ENCODE measurements at regions not wholly inside any gene's neighbourhood (a gene's known extent, or its start where the extent isn't known, plus 50 kb on each side); places are given as distances from the start of the nearest gene placed in this dataset.
"Not testable (repeated sequence)": the region's sequence is repeated elsewhere in the genome, so short reads cannot be mapped to it uniquely, and the experiment has no call there.

GRCh38 chr15:23787346-23788105 is 100.4 kb upstream of the NDN start:
- no peak for DNase-seq (ENCODE audit: low read depth)
- H3K4me3 ChIP-seq (ENCODE audit: low read depth, low read length): no peak overlapping the region
- TF ChIP-seq POLR2A (IDR thresholded peaks at IDR 0.05; ENCODE audit: extremely low read depth, insufficient read length) (no peak), CTCF (IDR thresholded peaks at IDR 0.05; ENCODE audit: low read depth, low read length) (no peak), MYC (IDR thresholded peaks at IDR 0.05; ENCODE audit: low read depth, low read length) (no peak), MAX (IDR thresholded peaks at IDR 0.05; ENCODE audit: low read depth, low read length) (no peak)

GRCh38 chr15:23793191-23793680 is 106.1 kb upstream of the NDN start:
- DNase-seq (ENCODE audit: low read depth): no peak
- no peak for TF ChIP-seq POLR2A (IDR thresholded peaks at IDR 0.05; ENCODE audit: extremely low read depth, insufficient read length)
- TF ChIP-seq MAX (IDR thresholded peaks at IDR 0.05; ENCODE audit: low read depth, low read length): no peak
- TF ChIP-seq MYC (IDR thresholded peaks at IDR 0.05; ENCODE audit: low read depth, low read length): no peak
- TF ChIP-seq CTCF (IDR thresholded peaks at IDR 0.05; ENCODE audit: low read depth, low read length): no peak
- no peak overlapping the region for H3K4me3 ChIP-seq (ENCODE audit: low read depth, low read length)

- no peak overlapping the region for H3K4me3 ChIP-seq (ENCODE audit: low read depth, low read length)
- TF ChIP-seq POLR2A (IDR thresholded peaks at IDR 0.05; ENCODE audit: extremely low read depth, insufficient read length) (no peak), CTCF (IDR thresholded peaks at IDR 0.05; ENCODE audit: low read depth, low read length) (no peak), MAX (IDR thresholded peaks at IDR 0.05; ENCODE audit: low read depth, low read length) (no peak), MYC (IDR thresholded peaks at IDR 0.05; ENCODE audit: low read depth, low read length) (no peak)
- no peak for DNase-seq (ENCODE audit: low read depth)
Measured at GRCh38 chr15:23797747-23798446, 110.8 kb upstream of the NDN start.

GRCh38 chr15:23801881-23802280 is 114.8 kb upstream of the NDN start:
- H3K4me3 ChIP-seq (ENCODE audit: low read depth, low read length): no peak overlapping the region
- no peak for DNase-seq (ENCODE audit: low read depth)
- TF ChIP-seq CTCF (IDR thresholded peaks at IDR 0.05; ENCODE audit: low read depth, low read length): no peak
- no peak for TF ChIP-seq MYC (IDR thresholded peaks at IDR 0.05; ENCODE audit: low read depth, low read length)
- TF ChIP-seq POLR2A (IDR thresholded peaks at IDR 0.05; ENCODE audit: extremely low read depth, insufficient read length): no peak
- no peak for TF ChIP-seq MAX (IDR thresholded peaks at IDR 0.05; ENCODE audit: low read depth, low read length)

GRCh38 chr15:23802896-23803435 is 115.9 kb upstream of the NDN start:
- DNase-seq (ENCODE audit: low read depth): not testable (repeated sequence)

GRCh38 chr15:23806980-23807379 is 119.9 kb upstream of the NDN start:
- H3K4me3 ChIP-seq (ENCODE audit: low read depth, low read length): no peak overlapping the region
- TF ChIP-seq MAX (IDR thresholded peaks at IDR 0.05; ENCODE audit: low read depth, low read length) (no peak), MYC (IDR thresholded peaks at IDR 0.05; ENCODE audit: low read depth, low read length) (no peak), POLR2A (IDR thresholded peaks at IDR 0.05; ENCODE audit: extremely low read depth, insufficient read length) (no peak), CTCF (IDR thresholded peaks at IDR 0.05; ENCODE audit: low read depth, low read length) (no peak)
- no peak for DNase-seq (ENCODE audit: low read depth)

More at GRCh38 chr15:23802896-23803435, 115.9 kb upstream of the NDN start:
- H3K4me3 ChIP-seq (ENCODE audit: low read depth, low read length): not testable (repeated sequence)
